HG03439 (cell line): ENCODE measurements at regions not wholly inside any gene's neighbourhood (a gene's known extent, or its start where the extent isn't known, plus 50 kb on each side); places are given as distances from the start of the nearest gene placed in this dataset.

Source experiments
- ATAC-seq: cut with Tn5 transposase; IDR thresholded peaks from one replicate; pipeline ENCODE4 v1.9.1; 2021; ENCODE audit warnings: mild to moderate bottlenecking, moderate library complexity; ENCODE audit not compliant: unreplicated experiment

DNA sequence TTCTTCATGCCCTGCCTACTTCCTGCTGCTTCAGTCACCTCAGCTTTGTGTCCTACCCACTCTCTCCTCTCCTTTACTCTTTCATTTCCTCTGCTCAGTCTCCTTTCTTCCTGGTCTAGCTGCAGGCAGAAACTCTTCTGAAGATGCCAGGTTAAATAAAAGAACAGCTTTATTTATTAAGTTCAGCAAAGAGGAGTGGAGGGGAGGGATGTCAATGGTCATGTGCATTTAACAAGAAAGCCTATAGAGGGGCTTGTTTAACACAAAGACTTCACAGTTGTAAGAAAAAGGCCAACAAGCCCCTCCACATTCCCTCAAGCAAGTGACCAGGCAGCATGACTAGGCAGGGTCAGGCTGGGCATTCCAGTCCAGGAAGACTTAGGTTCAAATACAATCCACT is 609.2 kb downstream of the INSC start:
- no peak for ATAC-seq

DNA sequence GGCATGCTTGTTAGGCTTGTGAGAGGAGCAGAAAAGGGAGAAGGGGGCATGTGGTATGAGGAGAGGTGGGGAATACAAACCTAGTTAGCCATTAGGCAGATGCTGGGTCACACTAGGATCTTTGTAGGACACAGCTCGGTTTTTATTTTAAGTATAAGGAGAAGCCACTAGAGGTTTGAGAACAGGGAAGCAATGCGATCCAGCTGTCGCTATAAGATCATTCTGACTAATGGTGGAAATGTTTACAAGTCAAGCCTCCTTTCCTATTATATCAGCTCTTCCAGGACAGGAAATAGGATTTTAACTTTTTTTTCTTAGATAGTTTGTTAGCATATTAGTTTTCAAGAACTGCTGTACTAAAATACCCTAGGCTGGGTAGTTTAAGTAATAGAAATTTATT is 609.9 kb downstream of the INSC start:
- ATAC-seq = no peak

- ATAC-seq = no peak
Observed at GRCh38 chr11:15725246-15725645, 610.5 kb downstream of the INSC start.

GRCh38 chr11:15726221-15726746 is 611.6 kb downstream of the INSC start:
- no peak for ATAC-seq

- ATAC-seq = no peak
Observed at GRCh38 chr11:15726893-15727519, 612.3 kb downstream of the INSC start.

- ATAC-seq = no peak
Observed at GRCh38 chr11:15727520-15727914, 612.8 kb downstream of the INSC start.

DNA sequence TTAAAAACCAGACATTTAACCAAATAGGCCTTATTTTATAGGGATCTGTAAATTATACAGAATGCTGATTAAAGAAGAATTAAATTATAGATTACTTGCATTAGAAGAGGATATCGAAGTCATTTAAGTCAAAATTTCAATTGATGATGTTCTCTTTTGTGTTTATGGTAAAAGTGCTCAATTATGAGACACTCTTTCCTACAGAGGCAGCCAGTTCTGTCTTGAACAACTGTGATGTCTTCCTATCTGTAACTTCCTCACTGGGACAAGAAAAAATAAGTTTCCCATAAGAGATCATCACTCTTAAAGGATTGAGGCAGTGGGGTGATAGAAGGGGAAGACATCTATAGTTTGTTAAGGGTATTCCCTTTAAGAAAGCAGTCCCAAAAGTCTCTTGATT is 613.5 kb downstream of the INSC start:
- ATAC-seq = no peak

- no peak for ATAC-seq
Observed at GRCh38 chr11:15730263-15730994, 615.7 kb downstream of the INSC start.

DNA sequence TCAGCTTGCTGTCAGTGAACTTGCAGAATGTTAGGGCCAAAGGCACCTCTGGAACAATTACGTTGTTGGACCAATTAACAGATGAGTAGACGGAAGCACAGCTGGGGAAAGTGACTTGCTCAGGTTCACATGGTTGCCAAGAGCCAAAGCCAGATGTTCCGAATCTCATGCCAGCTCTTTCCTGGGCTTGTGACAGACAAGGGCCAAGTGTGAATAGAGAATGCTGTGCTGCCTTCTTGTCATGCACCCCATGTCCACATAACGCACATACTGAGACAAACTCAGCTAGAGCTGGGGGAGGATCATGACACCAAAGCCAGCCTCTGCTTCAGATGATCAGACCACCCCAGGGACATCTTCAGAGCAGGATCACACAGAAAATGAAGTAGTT is 616.3 kb downstream of the INSC start:
- ATAC-seq = no peak

DNA sequence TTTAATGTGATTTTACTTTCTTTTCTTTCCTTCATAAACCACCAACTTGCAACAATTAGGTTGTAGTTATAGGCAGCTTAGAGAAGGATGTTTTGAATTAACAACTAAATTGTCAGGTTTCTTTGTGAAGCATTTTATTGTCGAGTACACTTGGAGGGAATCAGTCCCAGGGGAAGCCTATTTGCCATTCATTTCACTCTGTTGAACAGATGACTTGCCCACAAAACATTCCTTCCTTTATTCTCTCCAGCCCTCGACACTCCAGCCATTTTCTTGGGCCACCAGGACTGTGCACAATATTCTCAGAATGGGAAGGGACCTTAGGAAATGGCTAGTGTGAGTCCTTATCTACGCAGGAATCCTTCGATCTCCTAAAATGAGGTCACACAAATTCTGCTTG is 620.6 kb downstream of the SOX6 start:
- ATAC-seq = no peak

- ATAC-seq = no peak
Observed at GRCh38 chr11:15737320-15737719, 619.0 kb downstream of the SOX6 start.

DNA sequence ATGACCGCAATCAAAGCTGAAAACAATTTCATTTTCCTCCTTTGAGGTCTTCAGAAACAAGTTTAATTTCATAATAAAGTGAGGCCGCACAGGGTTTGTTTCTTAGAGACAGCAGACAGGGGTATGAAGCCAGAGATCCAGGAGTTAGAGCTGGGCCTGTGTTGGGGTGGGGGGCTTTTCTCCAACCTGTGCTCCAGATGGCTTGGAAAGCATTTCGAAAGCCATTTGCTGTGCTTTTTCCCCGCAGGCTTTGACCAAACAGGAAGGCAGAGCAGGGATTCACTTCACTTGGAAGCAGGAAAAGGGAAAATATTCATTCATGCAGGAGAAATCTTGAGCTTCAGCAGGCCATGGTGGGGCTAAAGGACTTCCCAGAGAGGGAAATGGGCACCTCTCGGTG is 617.4 kb downstream of the SOX6 start:
- no peak for ATAC-seq

DNA sequence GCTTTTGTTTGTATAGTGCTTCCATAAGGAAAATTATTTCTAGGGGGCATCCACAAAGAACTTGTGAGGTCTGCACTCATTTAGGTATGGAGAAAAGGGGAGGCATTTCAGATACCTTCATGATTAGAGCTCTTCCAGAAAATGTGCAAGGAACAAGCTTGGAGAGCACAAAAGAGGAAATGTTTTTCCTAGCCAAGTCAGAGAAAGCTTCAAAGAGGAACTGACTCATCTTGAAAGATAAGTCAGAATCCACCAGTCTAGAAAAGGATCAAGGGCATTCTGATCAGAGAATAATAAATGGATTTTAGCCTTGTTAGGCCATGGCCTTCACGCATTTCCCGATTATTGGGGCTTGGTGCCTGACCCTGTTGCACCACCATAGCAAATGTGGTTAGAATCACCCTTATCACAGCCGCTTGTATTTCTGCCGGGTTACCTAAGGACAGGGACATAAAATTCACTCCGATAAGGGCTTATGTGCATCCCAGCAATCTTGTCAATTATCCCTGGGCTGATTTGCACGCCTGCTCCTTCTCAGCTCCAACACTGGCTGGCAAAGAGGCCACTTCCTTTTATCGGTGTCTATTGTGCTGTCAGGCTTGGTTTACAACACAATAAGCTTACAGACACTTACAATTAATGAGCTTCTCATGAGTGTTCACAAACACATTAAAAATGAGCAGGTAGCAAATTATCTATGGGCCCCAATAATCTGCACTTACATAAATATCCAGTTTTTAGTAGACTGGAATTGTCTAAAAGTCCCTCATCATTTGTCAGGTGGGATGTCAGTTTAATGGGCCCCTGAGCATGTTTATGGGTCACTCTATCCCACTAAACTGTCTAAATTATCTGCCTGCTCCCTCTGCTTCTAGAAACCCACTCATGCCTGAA is 613.5 kb downstream of the SOX6 start:
- ATAC-seq = no peak

DNA sequence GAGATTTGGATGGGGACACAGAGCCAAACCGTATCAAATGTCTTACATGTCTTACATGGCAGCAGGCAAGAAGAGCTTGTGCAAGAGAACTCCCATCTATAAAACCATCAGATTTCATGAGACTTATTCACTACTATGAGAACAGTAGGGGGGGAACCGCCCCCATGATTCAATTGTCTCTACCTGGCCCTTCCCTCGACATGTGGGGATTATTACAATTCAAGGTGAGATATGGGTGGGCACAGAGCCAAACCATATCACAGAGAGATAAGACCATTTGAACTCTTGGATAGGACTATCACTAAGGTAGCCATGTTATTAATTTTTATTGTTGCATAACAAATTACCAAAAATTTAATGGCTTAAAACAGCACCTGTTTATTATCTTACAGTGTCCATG is 611.7 kb downstream of the SOX6 start:
- no peak for ATAC-seq

- no peak for ATAC-seq
Observed at GRCh38 chr11:15745266-15745665, 611.1 kb downstream of the SOX6 start.

DNA sequence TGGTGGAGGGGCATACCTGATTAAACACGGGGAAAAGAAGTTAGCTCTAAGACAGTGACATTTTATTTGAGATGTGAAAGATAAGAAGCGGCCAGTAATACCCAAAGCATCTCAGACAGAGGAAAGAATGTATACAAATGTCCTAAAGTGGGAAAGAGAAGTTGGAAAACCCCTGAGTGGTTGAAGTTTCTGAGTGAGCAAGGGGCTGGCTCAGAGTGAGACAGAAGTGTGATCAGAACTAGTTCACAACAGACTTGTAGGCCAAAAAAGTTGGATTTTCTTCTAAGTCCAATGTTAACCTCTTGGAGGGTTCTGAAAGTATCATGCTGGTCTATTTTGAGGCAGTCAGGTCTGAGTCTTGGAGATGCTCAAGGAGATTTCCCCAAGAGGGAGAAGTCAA is 608.7 kb downstream of the SOX6 start:
- no peak for ATAC-seq

DNA sequence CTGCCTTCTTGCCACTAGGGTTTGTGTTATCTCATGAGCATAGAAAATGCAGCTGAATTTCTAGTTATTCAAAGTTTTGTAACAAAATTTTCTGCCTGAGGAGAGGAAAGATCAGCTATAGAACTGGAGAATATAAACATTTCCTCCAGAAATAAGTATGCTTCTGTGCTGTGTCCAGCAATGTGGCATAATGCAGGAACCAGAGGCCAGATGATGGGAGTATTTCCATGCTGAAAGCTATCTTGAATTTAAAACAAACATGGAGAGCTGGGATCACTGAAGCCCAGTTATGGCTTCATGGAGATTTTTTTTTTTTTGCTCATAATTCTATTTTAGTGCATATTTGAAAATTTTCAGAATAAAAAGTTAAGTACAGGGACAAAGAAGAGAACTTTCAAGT is 608.2 kb downstream of the SOX6 start:
- ATAC-seq = no peak

DNA sequence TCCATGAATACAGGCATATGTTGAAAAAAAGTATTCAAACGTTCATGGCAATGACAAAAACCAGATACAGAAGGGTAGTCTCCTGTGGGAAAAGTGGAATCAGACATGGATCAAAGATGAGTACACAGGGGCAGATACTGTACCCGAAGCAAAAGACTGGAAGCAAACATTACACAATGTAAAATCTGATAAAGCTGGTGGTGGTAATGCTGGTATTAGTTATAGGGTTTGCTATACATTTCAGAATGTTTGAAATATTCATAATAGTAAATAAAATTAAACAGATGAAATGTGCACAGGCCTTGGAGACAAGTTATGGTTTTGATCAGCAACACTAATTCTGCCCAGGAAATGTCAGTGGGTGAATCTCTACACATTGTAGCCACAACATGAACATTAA is 607.6 kb downstream of the SOX6 start:
- ATAC-seq = no peak

GRCh38 chr11:15750535-15751308 is 605.6 kb downstream of the SOX6 start:
- ATAC-seq = no peak

GRCh38 chr11:15754221-15754620 is 602.1 kb downstream of the SOX6 start:
- ATAC-seq = no peak
